Stimulated activated CD8-positive, alpha-beta memory T cell treated with anti-CD3 and anti-CD28 coated beads, Interleukin-15, amount 100 ng/mL, for 1 hour (primary cell): ENCODE measurements at regions not wholly inside any gene's neighbourhood (a gene's known extent, or its start where the extent isn't known, plus 50 kb on each side); places are given as distances from the start of the nearest gene placed in this dataset.
"Not testable (repeated sequence)": the region's sequence is repeated elsewhere in the genome, so short reads cannot be mapped to it uniquely, and the experiment has no call there.

Experiments used
- DNase-seq: peaks from one replicate; pipeline ENCODE4 v3.0.0-alpha.2; 2020; ENCODE audit warnings: low read depth

DNA sequence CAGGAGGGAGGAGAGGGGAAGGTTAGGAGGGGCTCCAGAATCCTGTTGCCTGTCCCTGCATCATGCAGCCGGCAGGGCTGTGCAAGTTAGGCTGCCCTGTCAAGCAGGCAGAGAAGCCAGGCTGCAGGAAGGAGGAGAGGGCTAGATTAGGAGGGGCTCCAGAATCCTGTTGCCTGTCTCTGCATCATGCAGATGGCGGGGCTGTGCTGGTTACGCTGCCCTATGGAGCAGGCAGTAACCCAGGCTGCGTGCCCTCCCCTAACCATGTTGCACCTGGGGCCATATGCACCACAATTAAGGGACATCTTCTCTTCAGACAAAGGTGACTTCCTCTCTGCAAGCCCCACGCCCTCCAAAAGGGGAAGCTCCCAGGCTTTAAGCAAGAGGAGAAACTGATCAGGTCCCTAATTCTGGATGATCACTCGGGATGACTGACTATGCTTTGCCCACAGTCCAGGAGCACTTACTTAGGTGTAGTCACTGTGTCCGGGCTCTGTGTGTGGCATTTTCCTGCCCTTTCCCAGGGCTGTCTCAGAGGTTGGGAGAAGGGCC, 457.4 kb downstream of the SETD4 start:
- DNase-seq = no peak

- DNase-seq = no peak
These were observed 459.1 kb downstream of the SETD4 start for GRCh38 chr21:35601211-35601610.

GRCh38 chr21:35599164-35599563, 461.2 kb downstream of the SETD4 start:
- DNase-seq = no peak

- no peak for DNase-seq
These were observed 462.5 kb downstream of the SETD4 start for GRCh38 chr21:35597750-35598339.

DNA sequence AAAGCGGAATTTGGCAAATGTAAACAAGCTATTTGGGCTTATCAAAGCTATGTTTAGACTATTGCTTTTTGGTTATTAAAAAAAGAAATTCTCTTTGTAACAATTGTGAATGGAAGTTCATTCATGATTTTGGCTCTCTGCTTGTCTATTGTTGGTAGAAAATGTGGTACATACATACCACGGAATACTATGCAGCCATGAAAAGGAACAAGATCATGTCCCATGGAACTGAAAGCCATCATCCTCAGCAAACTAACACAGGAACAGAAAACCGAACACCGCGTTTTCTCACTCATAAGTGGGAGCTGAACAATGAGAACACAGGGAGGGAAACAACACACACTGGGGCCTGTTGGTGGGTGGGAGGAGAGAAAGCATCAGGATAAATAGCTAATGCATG, 465.4 kb downstream of the SETD4 start:
- no peak for DNase-seq

DNA sequence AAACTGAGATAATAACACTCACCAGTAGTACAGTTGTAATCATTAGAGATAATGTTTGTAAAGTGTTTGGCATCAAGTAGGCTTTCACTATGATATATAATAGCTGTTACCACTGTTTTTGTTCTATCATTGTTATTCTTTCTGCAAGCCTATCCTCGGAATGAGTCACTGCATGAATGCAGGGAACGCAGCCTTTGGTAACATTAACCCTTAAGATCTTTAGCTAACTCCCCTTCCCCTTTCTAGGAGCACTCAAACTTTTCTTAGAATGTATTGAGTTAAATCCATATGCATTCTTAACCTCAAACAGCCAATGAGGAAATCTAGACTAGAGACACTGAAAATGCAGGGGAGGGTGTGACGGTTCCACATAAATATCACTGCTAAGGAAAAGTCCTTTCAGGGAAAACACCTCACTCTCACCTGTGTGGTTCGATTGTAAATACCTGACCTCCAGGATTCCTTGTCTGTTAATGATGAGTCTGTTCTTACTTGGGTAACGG, 467.3 kb downstream of the SETD4 start:
- no peak for DNase-seq

GRCh38 chr21:35590284-35590683, 470.0 kb downstream of the SETD4 start:
- DNase-seq = not testable (repeated sequence)

DNA sequence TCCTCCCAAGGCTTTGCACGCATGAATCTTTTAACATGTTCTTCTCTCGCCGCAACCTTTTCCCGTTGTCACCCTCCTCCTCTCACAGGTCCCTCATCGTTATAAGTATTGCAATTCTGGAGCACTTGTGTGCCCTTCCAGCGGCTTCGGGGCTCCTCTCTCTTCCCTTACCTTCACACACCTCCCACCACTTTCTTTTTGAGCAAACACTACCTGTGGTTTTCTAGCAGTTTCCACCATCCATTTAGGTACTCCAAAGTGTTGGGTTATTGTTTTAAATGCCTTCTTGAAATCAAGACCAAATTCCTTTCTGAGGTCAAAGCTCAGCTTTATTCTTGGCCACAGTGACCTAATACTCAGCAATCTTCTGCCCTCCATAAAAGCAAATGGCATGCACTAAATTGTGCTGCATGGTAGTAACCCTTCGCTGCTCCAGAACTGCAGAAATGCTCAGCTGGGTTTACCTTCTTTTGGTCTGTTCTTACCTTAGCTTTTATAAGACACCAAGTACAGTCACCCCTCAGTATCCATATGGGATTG, 472.4 kb downstream of the SETD4 start:
- DNase-seq = no peak

- DNase-seq = no peak
These were observed 474.0 kb downstream of the SETD4 start for GRCh38 chr21:35586305-35586704.

DNA sequence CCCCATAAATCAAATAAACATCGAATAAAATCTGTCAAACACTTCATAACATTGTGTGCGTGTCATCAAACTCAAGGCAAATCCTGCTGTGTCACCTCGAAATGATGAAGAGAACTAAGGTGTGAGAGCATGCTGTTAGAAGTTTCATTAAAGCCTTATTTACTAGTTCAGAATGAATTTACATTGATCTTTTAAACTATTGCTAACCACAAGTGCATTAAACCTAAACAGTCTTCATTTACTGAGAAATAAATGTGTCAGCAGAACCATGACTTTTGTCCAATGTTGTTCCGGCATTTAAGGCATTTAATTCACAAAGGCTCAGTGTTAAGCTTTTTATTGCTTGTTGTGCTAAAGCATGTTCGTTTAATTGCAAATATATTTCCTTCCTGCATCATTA, 474.4 kb downstream of the SETD4 start:
- no peak for DNase-seq

GRCh38 chr21:35585155-35585554, 475.2 kb downstream of the SETD4 start:
- no peak for DNase-seq

DNA sequence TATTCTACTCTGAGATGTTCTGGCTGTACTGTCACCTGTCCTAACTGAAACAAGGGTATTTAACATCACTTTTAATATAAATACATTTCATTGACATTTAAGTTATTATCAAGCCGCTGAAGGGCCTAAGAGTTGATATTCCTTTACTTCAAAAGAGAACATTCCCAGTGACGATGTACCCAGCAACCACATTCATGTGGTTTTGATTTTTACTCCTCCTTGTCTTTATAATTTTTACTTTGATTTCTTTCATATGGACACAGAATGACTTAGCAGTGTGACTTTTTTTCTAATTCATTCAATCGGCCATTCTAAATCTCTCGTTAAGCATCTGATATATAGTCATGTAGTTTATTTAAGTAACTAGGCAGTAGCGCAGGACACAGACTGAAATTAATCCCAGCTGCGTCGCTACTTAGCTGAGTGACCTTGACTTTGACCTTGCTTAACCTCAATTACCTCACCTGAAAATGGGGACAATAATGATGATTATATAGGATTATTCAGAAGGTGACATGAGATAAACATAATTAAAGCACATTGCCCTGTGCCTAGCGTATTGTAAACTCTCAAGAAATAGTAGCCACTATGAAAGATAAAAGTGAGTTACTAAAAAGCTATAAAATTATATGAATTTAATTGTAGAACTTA, 476.6 kb downstream of the SETD4 start:
- DNase-seq = no peak

DNA sequence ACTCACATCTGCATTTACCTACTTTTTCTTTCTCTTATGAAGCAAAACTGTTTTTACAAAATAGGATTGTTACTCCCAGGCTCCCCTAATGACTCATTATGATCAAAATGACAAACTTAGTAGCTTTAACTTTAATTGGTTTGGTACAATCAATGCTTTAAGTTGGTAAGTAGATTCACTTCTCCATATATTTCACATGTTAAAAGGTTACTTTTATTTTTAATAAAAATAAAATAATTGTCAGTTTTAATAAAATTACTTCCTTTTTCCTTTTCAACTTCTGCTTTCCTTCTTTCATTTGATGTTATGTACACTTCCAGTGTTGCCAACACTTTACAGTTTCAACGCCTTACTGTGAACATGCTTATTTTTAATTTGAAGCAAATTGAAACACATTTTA, 477.6 kb downstream of the SETD4 start:
- no peak for DNase-seq

- DNase-seq = no peak
These were observed 478.7 kb downstream of the SETD4 start for GRCh38 chr21:35581640-35582039.

- no peak for DNase-seq
These were observed 480.6 kb downstream of the SETD4 start for GRCh38 chr21:35579520-35580293.

GRCh38 chr21:35578831-35579471, 481.4 kb downstream of the SETD4 start:
- no peak for DNase-seq

GRCh38 chr21:35578347-35578782, 482.0 kb downstream of the SETD4 start:
- DNase-seq = no peak

GRCh38 chr21:35575280-35575915, 484.9 kb downstream of the SETD4 start:
- DNase-seq = no peak

DNA sequence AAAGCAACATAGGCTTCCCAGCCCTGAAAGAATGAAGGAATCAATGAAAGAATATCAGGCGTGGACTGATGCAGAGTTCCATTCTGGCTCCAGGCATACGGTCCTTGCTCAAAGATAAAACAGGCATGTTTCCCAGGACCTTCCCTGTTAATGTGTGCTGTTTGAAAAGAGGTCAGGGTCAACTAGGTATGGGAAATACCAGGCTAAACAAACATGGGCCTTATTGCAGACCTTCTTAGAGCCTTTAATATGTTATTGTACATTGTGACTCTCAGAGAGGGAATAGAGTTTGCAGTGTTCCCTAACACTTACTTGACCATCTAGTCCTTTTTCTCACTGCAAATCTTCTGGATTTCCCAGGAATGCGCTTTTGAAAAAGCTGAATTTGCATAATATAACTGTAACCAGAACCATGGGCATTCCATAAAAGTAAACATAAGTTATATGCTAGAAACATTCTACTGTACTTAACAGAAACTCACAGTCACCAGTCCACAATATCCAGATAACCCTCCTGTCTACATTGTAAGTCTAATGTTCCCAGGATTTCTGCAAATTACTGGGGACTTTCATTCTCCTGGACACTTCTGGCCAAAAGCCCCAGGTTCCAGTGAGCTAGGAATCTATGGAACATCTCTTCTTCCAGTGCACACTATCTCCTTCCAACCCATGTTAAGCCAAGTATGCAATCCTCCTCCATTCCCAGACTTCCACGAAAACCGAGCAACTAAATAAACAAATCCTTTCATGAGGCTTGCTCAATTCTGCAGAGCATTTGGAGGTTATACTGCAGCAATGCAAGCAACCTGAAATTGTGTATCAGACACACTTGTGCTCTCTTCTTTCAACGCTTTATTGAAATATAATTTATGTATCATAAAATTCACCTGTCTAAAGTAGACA, 486.6 kb downstream of the SETD4 start:
- no peak for DNase-seq

DNA sequence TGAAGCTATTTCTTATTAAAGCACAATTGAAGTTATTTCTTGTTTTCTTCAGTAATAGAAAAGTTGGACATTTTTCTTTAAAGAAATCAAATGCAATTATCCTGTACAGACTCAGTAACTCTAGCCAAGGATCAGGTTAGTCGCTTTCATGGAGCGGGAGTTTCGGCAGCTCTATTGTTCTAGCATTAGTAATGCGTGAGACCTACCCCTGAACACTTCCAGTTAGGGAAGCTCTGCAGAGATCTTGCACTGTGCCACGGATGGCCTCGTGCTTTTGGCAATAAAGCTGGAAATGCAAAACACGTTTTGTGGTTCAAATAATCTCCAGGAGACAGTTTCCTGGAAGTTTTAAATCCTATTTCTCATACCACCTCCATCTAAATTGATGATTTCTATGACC, 488.4 kb downstream of the SETD4 start:
- DNase-seq = no peak
